ENCODE measurements at regions not wholly inside any gene's neighbourhood (a gene's known extent, or its start where the extent isn't known, plus 50 kb on each side); places are given as distances from the start of the nearest gene placed in this dataset.

- TF ChIP-seq CTCF (IDR thresholded peaks at IDR 0.05) = no peak
- TF ChIP-seq POLR2A (IDR thresholded peaks at IDR 0.05) = no peak
These were observed 233.1 kb upstream of the FZD8 start for GRCh38 chr10:35875016-35875676.

Data from lower leg skin (tissue), 3 donors.